IMR-90 (cell line): ENCODE measurements at regions not wholly inside any gene's neighbourhood (a gene's known extent, or its start where the extent isn't known, plus 50 kb on each side); places are given as distances from the start of the nearest gene placed in this dataset.

Experiments used
- NFE2L2 ChIP-seq: fragments of 150-350 bp; IDR thresholded peaks from 2 replicates; pipeline ENCODE4 v1.6.1; 2016; ENCODE audit warnings: low read depth, mild to moderate bottlenecking, low read length
- RAD21 ChIP-seq: IDR thresholded peaks from 2 replicates; pipeline ENCODE4 v1.6.1; 2012; ENCODE audit warnings: low read length, improper control_type of control experiment
- RFX5 ChIP-seq: IDR thresholded peaks from 2 replicates; pipeline ENCODE4 v1.8.0; 2012; ENCODE audit warnings: low read depth, mild to moderate bottlenecking, low read length, moderate library complexity
- TF ChIP-seq, protein P1 (sequence below): conservative IDR thresholded peaks from 2 replicates; pipeline ENCODE4 v1.5.1; 2012; ENCODE audit warnings: mild to moderate bottlenecking, low read depth, low read length, improper control_type of control experiment

DNA sequence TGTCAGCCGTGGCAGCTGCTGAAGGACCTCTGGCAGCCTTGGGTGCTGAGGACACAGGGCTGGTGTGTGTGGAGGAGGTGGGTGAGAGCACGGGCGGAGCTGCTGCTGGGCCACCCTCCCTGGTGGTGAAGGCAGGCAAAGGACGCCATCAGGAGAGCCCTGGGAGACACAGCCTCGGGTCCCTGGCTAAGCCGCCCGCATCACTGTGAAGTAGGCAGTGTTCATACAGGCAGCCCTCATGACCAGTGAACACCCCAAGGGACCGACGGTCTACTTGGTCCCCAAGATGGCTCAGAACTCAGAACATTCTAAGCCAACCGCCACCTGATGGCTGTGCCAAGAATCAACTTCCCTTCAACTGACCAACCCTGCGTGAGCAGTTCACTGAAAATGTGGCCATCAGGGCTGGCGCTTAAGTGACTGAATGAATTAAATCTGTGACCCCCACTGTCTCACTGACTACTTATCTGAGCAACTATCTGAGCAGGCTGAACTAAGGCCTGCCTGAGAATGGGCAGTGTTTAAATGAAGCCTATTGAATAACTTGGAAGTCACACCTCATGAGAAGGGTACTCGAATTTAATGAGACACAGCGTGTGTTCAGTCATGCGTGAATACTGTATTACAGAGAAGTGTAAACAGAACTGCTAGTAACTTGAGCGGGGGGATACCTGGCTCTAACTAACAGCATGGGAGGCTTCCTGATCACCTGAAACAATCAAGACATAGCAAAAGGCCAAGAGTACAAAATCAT is 54.7 kb upstream of the SIMC1 start:
- TF ChIP-seq, protein P1, sequence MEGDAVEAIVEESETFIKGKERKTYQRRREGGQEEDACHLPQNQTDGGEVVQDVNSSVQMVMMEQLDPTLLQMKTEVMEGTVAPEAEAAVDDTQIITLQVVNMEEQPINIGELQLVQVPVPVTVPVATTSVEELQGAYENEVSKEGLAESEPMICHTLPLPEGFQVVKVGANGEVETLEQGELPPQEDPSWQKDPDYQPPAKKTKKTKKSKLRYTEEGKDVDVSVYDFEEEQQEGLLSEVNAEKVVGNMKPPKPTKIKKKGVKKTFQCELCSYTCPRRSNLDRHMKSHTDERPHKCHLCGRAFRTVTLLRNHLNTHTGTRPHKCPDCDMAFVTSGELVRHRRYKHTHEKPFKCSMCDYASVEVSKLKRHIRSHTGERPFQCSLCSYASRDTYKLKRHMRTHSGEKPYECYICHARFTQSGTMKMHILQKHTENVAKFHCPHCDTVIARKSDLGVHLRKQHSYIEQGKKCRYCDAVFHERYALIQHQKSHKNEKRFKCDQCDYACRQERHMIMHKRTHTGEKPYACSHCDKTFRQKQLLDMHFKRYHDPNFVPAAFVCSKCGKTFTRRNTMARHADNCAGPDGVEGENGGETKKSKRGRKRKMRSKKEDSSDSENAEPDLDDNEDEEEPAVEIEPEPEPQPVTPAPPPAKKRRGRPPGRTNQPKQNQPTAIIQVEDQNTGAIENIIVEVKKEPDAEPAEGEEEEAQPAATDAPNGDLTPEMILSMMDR: no peak
- TF ChIP-seq NFE2L2: no peak
- no peak for TF ChIP-seq RFX5
- no peak for TF ChIP-seq RAD21
